NCI-H446 (cell line): ENCODE measurements at regions not wholly inside any gene's neighbourhood (a gene's known extent, or its start where the extent isn't known, plus 50 kb on each side); places are given as distances from the start of the nearest gene placed in this dataset.
"Not testable (repeated sequence)": the region's sequence is repeated elsewhere in the genome, so short reads cannot be mapped to it uniquely, and the experiment has no call there.

Source experiments
- DNase-seq, 2 experiments: peaks; one replicate each; lab custom pipeline; 2025; lab: John Stamatoyannopoulos, UW

DNA sequence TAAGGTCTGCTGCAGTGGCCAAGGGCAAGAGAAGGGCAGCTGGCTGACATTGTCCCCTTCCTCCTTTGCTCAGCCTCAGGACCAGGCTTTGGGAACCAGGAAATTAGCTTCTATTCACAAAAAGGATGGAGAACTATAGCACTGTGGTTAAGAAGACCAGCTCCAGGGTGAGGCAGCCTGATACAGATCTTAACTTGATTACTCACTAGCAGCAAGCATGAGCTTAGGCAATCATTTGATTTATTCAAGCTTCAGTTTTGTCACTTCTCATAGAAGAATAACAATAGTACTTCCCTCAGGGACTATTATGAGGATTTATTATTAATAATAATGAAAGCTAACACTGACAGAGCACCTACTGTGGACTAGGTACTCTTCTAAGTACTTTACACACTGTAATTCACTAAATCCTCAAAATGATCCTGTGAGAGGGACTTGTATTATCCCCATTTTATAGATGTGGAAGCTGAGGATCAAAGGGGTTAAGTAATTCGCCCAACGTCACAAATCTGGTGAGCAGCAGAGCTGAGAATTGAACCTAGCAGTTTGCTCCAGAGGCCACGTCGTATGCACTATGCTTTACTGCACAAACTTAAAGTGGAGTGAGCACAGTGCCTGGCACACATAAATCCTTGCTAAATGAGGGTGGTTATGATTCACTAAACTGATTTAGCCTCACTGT, 130.4 kb upstream of the PAK3 start:
- no peak for DNase-seq

DNA sequence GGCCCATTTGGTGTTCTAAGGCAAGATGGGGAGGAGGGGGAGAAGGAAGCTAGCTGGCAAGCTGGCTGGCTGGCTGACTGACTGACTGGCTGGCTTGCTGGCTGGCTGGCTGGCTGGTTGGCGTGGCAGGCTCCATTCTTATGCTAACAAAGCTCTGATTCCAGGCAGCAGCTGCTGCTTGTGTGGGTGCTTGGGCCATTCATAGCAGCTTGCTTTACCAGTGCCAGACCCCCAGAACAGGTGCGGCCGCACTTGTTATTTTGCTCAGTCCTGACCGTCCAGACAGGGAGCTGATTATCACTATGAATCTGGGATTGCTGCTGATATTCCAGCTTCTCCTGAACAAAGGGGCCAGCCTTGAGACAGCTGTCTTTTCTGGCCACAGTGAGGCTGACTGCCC, 131.2 kb upstream of the PAK3 start:
- DNase-seq = no peak

DNA sequence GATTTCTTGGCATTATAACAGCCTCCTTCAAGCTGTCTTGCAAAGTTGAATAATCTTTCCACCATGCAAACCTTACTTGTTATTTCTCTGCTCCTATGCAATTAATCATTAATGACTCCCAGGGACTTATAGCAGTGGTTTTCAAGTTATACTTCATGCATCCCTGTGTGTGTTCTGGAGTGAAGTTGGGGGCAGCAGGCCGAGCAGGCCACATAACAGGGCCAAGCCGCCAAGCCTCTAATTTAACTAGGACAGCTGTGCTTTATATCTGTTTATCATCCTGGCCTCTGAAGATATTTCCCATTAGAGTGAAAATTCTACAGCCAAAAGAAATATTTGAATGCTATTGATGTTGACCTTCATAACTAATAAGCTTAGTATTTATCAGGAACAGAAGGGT, 133.5 kb upstream of the PAK3 start:
- DNase-seq = no peak

DNA sequence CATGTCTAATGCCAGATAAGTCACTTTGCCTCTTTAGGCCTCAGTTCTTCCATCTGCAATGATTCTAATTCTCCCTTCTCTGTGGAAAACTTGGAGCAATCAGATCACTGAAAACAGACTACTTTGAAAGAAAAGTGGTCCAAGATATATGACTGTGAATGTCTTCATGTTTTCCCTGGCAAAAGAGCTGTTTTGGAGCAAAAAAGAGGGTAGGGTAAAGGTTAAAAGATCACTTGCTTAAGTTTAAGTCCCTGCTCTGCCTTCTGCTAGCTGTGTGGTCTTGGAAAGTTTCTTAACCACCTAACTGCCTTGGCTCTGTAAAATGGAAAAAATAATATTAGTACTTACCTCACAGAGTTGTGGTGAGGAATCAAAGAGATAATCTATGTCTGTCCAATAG, 140.3 kb upstream of the PAK3 start:
- DNase-seq = no peak

DNA sequence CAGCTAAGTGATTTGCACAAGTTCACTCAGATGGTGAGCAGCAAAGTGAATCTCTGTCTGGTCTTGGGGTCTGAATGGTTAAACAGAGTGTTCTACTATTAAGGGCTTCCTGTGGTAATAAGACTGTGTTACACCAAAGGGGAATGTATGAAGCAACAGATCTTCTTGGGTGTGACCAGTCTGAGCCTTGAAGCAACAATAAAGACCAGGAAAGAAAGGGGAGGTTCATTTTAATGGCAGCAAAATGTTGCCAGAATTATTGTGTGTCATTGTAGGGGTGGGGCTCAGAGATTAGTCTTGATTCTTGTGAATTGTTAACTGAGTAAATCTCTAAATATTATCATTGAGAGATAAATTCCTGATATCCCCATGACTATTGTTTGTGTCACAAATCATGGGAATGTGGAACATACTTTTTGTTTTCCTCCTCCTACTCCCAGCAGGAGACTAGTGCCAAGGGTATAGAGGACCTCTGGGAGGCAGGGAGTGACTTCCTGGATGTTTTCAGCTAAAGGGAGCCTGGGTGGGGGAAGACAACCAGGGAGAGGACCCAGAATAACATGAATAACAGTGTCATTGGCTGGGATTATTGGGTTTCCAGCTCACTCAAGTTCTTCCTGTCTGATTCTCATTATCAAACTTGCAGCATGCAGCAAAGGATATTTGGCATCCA, 141.4 kb upstream of the PAK3 start:
- no peak for DNase-seq

DNA sequence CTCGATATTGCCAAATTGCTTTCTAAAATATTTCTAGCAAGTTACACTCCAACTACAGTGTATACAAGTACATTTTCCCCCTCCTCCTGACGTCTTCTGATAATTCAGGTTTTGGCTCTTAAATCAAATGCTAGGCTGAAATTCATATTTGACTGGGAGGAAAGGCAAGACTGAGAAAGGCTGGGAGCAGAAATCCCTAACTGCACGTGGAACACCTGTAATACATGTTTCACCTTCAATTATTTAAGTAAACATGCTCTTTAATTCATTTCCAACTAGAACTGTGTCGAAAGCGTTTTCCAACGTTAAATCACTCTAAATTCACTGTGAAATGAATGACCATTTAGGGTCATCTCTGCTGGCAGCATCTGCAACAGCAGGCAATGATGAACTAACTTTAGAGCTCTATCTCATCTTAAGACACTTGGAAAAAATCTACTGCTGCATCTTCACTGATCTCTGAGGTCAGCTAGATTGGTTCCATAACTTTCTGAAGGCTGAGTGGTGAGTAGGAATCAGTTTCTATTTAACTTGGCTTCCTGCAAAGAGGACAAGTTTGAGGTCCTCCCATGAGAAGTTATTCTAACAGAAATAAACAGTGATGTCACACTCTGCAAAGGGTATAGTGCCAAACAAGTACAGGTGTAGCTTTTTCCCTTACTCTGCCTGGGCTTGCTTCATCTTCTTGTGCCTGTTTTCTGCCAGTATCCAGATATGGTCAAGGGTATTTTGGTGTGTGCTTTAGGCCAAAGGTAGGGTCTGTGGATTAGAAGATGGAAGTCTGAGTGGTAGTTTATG, 144.3 kb upstream of the PAK3 start:
- no peak for DNase-seq

DNA sequence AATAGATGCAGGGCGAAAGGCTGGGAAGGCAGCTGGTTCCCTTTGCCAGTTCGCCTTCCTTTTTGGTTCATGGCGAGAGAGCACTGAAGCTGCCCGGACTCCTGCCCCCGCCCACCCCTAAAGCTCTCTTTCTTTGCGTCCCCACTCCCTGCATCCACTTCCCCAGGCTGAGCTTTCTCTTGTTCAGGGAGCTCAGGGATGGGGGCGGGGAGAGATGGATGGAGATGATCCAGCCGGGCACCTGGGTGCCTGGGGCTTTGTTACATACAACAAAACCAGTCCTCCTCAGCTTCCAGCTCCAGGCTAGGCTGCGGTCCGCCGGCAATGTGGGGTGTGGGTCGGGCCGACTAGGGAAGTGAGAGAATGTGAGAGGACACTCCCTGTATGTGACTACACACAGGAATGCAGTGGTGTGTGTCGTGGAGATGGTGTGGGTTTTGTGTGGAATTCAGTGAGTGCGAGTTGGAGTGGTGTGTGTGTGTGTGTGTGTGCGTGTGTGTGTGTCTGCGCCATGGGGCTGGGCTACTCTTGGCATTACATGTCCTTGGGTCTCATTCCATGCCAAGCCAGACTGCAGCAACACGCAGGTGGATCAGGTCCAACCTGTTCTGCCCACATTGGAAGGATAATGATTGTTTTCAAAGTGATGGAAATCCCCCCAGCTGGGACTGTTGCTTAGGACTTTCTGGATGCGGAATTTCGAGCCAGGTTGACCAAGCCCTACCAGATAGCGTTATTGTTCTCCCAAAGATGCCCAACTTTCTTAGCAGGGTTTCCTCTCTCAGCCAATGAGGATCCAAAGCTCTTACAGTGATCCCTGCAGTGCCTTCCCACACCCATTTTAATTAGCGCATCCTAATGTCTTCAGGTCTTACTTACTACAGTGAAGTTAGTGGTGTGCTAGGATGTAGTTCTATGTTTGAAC, 149.4 kb upstream of the CHRDL1 start:
- DNase-seq = no peak

DNA sequence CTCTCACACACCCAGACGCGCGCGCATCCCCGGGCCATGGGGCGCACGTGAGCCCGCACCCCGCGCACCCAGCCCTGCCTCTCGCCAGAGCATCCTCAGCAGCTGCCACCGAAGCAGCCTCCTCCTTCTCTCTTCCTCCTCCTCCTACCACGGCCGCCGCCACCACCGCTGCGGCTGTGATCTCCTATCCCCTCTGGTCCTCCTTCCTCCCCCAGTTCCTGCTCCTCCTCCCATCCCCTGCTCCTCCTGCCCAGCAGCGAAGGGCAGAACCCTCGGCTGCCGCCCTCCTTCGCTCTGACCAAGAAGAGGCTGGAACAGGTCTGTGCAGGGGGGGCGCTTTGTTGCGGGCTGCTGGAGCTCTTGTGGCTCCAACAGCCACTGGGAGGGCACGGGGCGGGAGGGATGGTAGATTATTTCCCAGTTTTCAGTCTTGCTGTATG, 148.7 kb upstream of the CHRDL1 start:
- DNase-seq = no peak

DNA sequence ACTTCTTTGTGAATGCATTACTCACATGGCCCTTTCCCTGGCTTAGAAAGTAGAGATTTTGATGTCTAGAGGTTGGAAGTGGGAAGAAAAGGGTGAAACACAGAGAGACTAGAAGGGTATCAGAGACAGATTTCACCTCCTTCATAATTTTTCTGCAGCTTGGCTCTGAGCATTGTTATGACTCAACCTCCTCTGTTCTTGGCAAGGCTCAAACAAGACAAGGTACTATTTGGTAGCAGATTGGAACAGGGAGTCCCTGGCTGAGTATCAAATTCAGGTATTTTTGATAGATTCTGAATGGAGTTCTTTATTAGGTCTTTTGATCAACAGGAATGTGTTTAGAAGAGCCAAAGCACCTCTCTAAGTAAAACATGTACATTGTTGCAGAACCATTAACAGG, 146.3 kb upstream of the CHRDL1 start:
- DNase-seq = no peak

DNA sequence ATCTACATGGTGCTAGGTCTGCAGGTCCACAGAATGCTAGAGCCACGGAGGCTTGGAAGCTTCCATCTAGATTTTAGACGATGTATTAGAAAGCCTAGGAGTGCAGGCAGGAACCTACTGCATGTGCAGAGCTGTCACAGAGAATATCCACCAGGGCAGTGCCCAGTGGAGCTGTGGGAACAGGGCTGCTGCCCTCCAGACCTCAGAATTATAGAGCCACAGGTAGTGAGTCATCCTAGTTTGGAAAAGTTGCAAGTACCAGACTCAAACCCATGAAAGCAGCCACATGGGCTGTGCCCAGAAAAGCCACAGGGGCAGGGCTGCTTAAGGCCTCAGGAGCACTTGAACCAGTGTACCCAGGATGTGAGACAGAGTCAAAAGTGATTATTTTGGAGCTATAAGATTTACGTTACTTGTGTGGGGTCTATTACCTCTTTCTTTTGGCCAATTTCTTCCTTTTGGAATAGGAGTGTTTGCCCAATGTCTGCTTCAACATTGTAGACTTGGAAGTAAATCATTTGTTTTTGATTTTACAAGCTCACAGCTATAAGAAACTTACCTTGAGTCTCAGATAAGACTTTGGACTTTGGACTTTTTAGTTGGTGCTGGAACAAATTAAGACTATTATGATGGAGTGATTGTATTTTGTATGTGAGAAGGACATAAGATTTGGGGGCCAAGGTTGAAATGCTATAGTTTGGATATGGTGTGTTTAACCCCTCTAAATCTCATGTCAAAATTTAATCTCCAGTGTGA, 143.5 kb upstream of the CHRDL1 start:
- DNase-seq = no peak

DNA sequence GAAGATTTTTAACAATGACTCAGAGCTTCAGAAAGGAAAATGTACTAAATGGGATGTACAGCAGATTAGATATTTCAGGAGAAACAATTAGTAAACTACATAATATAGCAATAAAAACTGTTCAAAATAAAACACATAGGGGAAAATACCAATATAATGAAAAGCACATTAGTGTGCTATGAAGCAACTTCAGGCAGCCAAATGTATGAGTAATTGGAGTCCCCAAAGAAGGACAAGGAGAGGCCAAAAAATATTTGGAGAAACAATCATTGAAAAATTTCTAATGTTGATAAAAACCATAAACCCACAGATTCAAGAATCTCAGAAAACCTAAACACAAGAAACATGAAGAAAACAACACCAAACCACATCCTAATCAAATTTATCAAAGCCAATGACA, 129.3 kb upstream of the CHRDL1 start:
- no peak for DNase-seq

DNA sequence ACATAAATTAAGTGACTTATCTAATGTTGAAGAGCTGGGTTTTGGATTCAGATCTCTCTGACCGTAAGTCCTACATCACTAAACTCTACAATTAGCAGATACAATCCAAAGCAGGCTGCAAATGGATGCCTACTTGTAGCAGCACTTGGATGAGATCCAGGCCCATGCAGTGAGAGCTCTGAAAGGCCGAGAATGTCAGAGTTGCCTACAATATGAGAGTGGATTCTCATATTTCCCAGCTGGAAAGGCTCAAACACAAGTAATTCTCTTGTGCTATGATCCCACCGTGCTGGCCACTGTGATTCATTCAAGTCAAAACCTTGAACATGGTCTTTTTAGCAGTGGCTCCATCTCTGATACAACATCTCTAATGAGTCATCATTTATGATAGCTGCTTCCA, 125.4 kb upstream of the CHRDL1 start:
- DNase-seq = no peak

DNA sequence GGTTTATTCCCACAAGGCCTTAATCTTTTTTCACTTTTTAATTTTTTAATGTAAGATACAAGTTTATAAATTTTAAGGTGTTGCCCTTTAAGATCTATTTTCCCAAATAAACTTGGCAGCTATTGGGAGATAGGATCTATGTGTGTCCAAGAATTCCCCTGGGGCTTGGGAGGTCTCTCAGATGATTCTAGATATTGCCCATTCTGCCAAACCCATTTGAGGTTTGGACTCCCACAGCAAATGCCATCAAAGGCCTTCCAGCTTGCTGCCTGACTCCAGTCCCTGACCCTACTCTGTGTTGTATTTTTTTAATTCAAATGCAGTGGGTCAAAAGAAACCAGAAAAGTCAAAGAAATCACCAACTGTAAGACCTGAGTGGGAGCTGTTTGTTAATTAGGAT, 120.0 kb upstream of the CHRDL1 start:
- no peak for DNase-seq

DNA sequence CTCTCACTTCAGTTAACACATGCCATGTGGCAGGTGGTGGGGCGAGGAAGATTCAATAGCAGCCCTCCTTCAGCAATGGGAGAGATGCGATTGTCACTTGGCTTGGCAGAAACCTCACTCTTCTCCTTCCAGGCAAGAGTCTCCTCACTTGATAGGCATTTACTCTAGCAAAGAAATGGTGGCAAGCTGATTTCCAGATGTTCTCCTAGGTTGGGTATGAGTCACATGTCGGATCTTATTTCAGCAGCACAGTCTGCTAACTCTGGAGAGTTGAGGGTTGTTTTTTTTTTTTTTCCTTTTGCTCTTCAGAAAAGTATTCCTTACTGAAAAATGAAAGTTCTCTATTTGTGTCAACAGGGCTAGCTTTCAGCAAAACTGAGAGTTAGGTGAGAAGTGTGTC, 119.5 kb upstream of the CHRDL1 start:
- DNase-seq = no peak

DNA sequence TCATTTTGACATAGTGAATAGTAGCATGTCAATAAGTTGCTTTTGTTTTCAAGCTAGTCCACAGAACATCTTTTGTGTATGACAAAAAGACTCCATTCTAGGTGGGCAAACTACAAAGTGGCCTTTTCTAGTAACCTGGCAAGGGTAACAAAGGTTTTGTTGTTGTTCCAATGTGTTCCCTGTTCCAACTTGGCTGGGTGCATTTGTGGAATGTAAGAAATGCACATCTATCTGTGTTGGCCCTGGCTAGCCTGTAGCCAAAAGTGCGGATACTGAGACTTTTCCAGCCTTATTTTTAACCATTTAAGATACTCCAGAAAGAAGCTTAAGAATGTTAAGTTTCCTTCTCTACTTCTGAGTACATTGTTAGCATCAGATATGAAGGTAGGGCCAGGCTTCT, 118.7 kb upstream of the CHRDL1 start:
- no peak for DNase-seq

DNA sequence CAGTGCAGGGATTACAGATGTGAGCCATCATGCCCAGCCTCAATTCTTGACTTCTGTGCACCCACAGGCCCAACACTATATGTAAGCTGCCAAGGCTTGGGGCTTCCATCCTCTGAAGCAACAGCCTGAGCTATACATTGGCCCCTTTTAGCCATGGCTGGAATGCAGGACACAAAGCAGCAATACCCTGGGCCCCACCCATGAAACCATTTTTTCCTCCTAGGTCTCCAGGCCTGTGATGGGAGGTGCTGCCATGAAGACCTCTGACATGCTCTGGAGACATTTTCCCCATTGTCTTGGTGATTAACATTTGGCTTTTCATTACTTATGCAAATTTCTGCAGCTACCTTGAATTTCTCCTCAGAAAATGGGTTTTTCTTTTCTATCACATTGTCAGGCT, 109.1 kb upstream of the CHRDL1 start:
- not testable (repeated sequence) for DNase-seq

DNA sequence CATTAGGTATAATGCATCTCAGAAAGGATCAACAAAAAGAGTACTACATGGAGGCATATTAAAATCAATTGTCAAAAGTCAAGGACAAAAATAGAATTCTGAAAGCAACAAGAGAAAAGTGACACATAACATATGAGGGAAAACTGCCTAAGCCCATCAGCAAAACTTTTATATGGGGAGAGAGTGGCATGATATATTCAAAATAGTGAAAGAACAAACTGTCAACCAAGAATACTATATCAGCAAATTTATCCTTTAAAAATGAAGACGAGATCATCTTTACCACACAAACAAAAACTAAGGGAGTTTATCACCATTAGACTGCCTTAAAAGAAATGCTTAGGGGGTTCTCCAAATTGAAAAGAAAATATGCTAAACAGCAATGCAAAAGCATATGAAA, 86.4 kb upstream of the CHRDL1 start:
- no peak for DNase-seq

DNA sequence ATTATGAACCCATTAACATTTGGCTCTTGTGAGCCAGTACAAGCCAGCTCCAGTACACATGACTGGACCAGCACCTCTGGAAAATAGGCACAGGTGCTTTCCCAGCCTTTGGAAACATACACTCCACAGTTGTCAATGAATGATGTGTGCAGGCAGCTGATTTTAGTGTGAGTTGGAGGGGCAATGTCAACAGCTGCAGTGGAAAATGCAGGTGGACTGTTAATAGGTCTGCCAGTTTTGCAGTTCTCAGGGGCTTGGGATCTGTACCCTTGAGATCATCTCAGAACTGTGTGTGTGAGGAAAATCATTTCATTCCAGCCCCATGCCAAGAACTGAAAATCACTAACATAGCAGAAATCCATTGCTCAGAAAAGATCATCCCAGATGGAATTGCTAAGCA, 81.7 kb upstream of the CHRDL1 start:
- no peak for DNase-seq

DNA sequence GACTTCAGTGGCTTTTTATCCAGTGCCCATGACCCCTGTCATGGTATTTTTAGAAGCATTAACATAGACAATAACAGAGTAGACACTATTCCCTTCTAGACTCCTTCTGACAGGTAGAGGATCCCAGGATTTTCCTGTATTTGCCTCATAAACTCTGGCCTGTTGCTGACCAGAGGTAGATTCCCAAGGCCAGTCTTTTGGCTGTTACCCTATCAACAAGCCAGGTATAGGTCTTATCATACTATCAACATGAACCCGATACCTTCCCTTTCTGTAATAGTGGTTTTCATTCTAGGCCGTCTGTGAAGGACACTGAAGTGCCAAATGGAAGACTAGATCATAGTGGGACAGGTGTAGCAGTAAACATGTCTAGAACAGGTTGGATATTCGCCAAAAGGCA, 76.2 kb upstream of the CHRDL1 start:
- no peak for DNase-seq

DNA sequence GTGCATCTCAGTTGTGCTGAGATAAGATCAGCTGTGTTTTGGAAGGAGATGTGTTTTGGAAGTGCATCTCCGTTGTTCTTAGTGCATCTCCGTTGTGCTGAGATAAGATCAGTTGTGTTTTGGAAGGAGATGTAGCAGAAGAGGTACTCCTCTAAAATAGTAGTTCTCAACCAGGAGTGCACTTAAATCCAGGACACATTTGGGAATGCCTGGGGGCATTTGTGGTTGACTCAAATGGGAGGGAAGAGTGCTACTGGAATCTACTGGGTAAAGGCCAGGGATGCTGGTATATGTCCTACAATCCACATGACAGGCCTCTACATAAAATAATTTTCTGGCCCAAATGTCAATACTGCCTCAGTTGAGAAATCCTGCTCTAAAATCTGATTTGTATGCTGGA, 70.8 kb upstream of the CHRDL1 start:
- DNase-seq = no peak

DNA sequence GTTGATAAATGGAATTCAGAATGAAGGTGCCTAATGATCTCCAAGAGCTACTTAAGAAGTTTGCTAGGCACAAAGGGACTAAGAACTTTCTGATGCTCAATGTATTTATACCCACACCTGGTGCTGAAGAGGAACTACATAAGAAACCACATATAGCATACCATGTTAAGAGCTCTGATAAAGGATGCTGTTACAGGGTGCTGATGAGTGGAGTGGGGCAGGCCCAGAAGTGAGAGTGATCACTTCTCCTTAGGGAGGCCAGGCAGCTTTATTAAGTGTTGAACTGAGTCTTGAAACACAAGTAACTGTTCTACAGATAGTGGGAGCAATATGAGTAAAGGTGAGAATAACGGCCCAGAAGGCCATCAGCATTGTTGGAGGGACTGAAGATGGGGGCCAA, 68.3 kb upstream of the CHRDL1 start:
- no peak for DNase-seq
